HL-60 (cell line): ENCODE measurements at regions not wholly inside any gene's neighbourhood (a gene's known extent, or its start where the extent isn't known, plus 50 kb on each side); places are given as distances from the start of the nearest gene placed in this dataset.

Source experiments
- DNase-seq, 2 experiments: peaks; one replicate each; pipeline ENCODE4 v3.0.0-alpha.2; 2010 to 2020; ENCODE audit warnings: low read depth in 1 of 2, low spot score in 1 of 2
- H3K27ac ChIP-seq: fragments of 250-450 bp; sonication (Bioruptor Pico); replicated peaks from 2 replicates; pipeline ENCODE4 v1.5.1; 2020; ENCODE audit warnings: mild to moderate bottlenecking, moderate library complexity
- H3K27me3 ChIP-seq: fragments of 250-450 bp; sonication (Bioruptor Pico); 2 replicates; pipeline ENCODE4 v1.5.1; 2021; ENCODE audit warnings: mild to moderate bottlenecking, moderate library complexity; ENCODE audit not compliant: insufficient read depth, poor library complexity, severe bottlenecking
- H3K4me3 ChIP-seq: replicated peaks from 2 replicates; pipeline ENCODE4 v1.5.1; 2011; ENCODE audit warnings: mild to moderate bottlenecking, control low read depth, low read length; ENCODE audit not compliant: insufficient read depth
- GABPA ChIP-seq: IDR thresholded peaks from 2 replicates; pipeline ENCODE4 v1.6.1; 2012; ENCODE audit warnings: low read depth
- POLR2AphosphoS5 ChIP-seq: IDR thresholded peaks from 2 replicates; pipeline ENCODE4 v1.6.1; 2012; ENCODE audit warnings: low read depth
- SPI1 ChIP-seq: IDR thresholded peaks from 2 replicates; pipeline ENCODE4 v1.6.1; 2012; ENCODE audit warnings: low read depth, mild to moderate bottlenecking, borderline replicate concordance
- TF ChIP-seq, protein P1 (sequence below): IDR thresholded peaks from one replicate; pipeline ENCODE4 v1.5.1; 2011; ENCODE audit warnings: low read length, control low read depth, inconsistent platforms; ENCODE audit not compliant: insufficient read depth
- TF ChIP-seq, protein P2 (sequence below): IDR thresholded peaks from 2 replicates; pipeline ENCODE4 v1.6.1; 2012; ENCODE audit warnings: low read depth; ENCODE audit not compliant: insufficient replicate concordance

DNA sequence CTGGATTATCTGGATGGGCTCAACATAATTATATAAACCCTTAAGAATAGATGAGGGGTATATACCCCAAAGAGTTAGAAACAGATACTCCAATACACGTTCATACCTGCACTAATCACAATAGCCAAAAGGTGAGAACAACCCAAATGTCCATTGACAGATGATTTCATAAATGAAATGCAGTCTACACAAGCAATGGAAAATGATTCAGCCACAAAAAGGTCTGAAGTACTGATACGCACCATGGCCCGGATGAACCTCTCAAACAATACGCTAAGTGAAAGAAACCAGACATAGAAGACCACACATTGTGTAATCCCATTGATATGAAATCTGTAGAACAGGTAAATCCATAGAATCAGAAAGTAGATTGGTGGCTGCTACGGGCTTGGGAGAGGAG, 316.8 kb downstream of the LPIN1 start:
- Histone ChIP-seq H3K4me3 (no peak overlapping the region), H3K27ac (no peak overlapping the region), H3K27me3 (no peaks in the 10 kb centered on the region)
- no peak for TF ChIP-seq SPI1
- TF ChIP-seq, protein P1, sequence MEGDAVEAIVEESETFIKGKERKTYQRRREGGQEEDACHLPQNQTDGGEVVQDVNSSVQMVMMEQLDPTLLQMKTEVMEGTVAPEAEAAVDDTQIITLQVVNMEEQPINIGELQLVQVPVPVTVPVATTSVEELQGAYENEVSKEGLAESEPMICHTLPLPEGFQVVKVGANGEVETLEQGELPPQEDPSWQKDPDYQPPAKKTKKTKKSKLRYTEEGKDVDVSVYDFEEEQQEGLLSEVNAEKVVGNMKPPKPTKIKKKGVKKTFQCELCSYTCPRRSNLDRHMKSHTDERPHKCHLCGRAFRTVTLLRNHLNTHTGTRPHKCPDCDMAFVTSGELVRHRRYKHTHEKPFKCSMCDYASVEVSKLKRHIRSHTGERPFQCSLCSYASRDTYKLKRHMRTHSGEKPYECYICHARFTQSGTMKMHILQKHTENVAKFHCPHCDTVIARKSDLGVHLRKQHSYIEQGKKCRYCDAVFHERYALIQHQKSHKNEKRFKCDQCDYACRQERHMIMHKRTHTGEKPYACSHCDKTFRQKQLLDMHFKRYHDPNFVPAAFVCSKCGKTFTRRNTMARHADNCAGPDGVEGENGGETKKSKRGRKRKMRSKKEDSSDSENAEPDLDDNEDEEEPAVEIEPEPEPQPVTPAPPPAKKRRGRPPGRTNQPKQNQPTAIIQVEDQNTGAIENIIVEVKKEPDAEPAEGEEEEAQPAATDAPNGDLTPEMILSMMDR = no peak
- TF ChIP-seq GABPA = no peak
- TF ChIP-seq POLR2AphosphoS5 = no peak
- TF ChIP-seq, protein P2, sequence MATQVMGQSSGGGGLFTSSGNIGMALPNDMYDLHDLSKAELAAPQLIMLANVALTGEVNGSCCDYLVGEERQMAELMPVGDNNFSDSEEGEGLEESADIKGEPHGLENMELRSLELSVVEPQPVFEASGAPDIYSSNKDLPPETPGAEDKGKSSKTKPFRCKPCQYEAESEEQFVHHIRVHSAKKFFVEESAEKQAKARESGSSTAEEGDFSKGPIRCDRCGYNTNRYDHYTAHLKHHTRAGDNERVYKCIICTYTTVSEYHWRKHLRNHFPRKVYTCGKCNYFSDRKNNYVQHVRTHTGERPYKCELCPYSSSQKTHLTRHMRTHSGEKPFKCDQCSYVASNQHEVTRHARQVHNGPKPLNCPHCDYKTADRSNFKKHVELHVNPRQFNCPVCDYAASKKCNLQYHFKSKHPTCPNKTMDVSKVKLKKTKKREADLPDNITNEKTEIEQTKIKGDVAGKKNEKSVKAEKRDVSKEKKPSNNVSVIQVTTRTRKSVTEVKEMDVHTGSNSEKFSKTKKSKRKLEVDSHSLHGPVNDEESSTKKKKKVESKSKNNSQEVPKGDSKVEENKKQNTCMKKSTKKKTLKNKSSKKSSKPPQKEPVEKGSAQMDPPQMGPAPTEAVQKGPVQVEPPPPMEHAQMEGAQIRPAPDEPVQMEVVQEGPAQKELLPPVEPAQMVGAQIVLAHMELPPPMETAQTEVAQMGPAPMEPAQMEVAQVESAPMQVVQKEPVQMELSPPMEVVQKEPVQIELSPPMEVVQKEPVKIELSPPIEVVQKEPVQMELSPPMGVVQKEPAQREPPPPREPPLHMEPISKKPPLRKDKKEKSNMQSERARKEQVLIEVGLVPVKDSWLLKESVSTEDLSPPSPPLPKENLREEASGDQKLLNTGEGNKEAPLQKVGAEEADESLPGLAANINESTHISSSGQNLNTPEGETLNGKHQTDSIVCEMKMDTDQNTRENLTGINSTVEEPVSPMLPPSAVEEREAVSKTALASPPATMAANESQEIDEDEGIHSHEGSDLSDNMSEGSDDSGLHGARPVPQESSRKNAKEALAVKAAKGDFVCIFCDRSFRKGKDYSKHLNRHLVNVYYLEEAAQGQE = no peak
- no peak for DNase-seq

DNA sequence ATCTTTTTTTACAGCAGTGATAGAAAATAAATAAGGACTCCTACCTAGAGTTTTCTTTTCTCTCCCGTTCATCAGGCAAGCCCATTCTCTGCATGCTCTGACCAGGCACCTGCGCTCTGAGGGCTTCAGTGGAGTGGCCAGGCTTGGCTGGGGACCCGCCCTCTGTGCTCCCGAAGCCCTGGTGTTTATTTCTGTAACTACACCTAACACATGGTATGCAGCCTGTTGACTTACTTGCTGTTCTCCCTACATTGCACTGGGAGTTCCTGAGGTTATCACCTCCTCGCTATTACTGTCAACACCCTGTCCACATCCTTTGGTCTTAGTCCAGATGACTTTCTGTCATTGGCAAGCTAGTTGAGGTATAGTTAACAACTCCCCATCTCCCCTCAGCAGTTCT, 317.7 kb downstream of the LPIN1 start:
- TF ChIP-seq GABPA (no peak), SPI1 (no peak), POLR2AphosphoS5 (no peak)
- TF ChIP-seq, protein P2 = no peak
- Histone ChIP-seq H3K27me3 (no peaks in the 10 kb centered on the region), H3K27ac (no peak overlapping the region), H3K4me3 (no peak overlapping the region)
- no peak for DNase-seq

DNA sequence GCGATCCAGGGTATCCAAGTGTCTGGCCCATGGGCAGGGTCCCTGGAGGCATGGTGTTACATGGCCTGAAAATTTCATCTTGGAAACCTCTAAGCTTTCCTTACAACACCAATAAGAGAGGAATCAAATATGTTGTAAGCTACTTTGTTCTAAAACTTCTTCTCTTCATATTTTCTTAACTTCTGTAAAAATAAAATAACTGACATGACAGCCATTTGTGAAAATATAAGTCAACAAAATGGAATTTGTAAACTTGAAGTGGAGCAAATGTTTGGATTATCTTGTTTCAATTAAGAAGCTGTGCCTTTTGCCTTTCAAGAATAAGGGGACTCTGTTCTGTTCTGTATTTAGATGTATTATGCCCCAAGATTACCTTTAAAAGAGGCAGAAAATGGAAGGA, 319.7 kb downstream of the LPIN1 start:
- no peak for TF ChIP-seq SPI1
- TF ChIP-seq, protein P1 = no peak
- no peak for TF ChIP-seq GABPA
- DNase-seq = no peak
- no peak overlapping the region for H3K4me3 ChIP-seq
- H3K27ac ChIP-seq = no peak overlapping the region
- no peaks in the 10 kb centered on the region for H3K27me3 ChIP-seq

DNA sequence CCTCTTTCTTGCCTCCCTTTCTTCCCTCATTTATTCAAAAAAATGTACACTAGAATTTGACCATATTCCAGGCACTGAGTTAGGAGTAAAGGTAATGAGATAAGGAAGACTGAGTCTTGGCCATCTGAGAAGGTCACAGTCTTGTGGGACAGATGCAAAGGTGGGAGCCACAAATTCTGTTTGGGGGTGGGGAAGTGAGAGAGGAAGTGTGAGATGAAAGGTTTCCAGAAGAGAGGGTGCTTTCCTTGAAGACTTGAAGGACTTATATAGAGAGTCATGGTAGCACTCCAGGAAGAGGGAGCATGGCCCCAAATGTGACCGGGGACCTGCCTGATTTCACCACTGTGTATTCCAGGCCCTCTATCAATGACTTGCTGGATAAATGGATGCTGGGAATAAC, 320.6 kb downstream of the LPIN1 start:
- Histone ChIP-seq H3K27ac (no peak overlapping the region), H3K4me3 (no peak overlapping the region), H3K27me3 (no peaks in the 10 kb centered on the region)
- TF ChIP-seq, protein P1 = no peak
- TF ChIP-seq GABPA = no peak
- TF ChIP-seq SPI1 = no peak
- TF ChIP-seq, protein P2 = no peak
- no peak for TF ChIP-seq POLR2AphosphoS5
- peak in 1 of 2 experiments; percentile 12 for DNase-seq
